ENCODE measurements at regions not wholly inside any gene's neighbourhood (a gene's known extent, or its start where the extent isn't known, plus 50 kb on each side); places are given as distances from the start of the nearest gene placed in this dataset.

- TF ChIP-seq CTCF (IDR thresholded peaks at IDR 0.05; ENCODE audit: poor library complexity) = no peak
- TF ChIP-seq EZH2 (IDR thresholded peaks at IDR 0.05; ENCODE audit: borderline replicate concordance) = no peak
- TF ChIP-seq EZH2phosphoT487 (IDR thresholded peaks at IDR 0.05; ENCODE audit: low read depth, severe bottlenecking, unreplicated experiment) = no peak
Measured at GRCh38 chr1:213448776-213449175, 397.7 kb downstream of the RPS6KC1 start.

Measured in hepatocyte (in vitro differentiated cells).